ENCODE measurements at regions not wholly inside any gene's neighbourhood (a gene's known extent, or its start where the extent isn't known, plus 50 kb on each side); places are given as distances from the start of the nearest gene placed in this dataset.

DNA sequence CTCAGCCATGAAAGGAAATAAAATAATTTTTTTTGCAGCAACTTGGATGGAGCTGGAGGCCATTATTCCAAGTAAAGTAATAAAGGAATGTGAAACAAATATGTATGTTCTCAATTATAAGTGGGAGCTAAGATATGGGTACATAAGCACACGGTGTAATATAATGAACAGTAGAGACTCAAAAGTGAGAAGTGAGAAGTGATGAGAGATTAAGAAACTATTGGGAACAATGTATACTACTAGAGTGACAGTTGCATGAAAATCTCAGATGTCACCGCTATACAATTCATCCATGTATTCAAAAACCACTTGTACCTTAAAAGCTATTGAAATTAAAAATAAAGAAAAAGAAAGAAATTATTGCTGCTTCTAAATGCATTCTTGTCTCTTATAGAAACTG is 182.9 kb upstream of the TACR3 start:
- H3K4me2 ChIP-seq (ENCODE audit: low read length), result no peak overlapping the region
- H3K4me3 ChIP-seq (ENCODE audit: low read depth, low read length, poor library complexity, severe bottlenecking), result no peak overlapping the region
- no peaks in the 10 kb centered on the region for H3K79me2 ChIP-seq (ENCODE audit: insufficient read depth, low read length)
- H3K27ac ChIP-seq (ENCODE audit: low read depth, low read length, poor library complexity, severe bottlenecking), result no peak overlapping the region
- no peaks in the 10 kb centered on the region for H4K20me1 ChIP-seq (ENCODE audit: insufficient read depth, low read length)
- no peaks in the 10 kb centered on the region for H3K36me3 ChIP-seq (ENCODE audit: insufficient read depth, low read length)
- no peaks in the 10 kb centered on the region for H3K9me3 ChIP-seq (ENCODE audit: low read length)
- H3K9me2 ChIP-seq (ENCODE audit: low read depth, low read length), result no peaks in the 10 kb centered on the region
- TF ChIP-seq, protein P1, sequence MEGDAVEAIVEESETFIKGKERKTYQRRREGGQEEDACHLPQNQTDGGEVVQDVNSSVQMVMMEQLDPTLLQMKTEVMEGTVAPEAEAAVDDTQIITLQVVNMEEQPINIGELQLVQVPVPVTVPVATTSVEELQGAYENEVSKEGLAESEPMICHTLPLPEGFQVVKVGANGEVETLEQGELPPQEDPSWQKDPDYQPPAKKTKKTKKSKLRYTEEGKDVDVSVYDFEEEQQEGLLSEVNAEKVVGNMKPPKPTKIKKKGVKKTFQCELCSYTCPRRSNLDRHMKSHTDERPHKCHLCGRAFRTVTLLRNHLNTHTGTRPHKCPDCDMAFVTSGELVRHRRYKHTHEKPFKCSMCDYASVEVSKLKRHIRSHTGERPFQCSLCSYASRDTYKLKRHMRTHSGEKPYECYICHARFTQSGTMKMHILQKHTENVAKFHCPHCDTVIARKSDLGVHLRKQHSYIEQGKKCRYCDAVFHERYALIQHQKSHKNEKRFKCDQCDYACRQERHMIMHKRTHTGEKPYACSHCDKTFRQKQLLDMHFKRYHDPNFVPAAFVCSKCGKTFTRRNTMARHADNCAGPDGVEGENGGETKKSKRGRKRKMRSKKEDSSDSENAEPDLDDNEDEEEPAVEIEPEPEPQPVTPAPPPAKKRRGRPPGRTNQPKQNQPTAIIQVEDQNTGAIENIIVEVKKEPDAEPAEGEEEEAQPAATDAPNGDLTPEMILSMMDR (IDR thresholded peaks at IDR 0.05; ENCODE audit: low read length), result no peak
- H3K9ac ChIP-seq (ENCODE audit: low read length), result no peak overlapping the region
- H2AFZ ChIP-seq (ENCODE audit: low read length), result no peak overlapping the region
- H3K4me1 ChIP-seq (ENCODE audit: insufficient read depth, low read length, severe bottlenecking), result no peaks in the 10 kb centered on the region
- H3K27me3 ChIP-seq (ENCODE audit: insufficient read depth, low read length), result no peaks in the 10 kb centered on the region
- H3F3A ChIP-seq (ENCODE audit: insufficient read depth, low read length), result no peaks in the 10 kb centered on the region

DNA sequence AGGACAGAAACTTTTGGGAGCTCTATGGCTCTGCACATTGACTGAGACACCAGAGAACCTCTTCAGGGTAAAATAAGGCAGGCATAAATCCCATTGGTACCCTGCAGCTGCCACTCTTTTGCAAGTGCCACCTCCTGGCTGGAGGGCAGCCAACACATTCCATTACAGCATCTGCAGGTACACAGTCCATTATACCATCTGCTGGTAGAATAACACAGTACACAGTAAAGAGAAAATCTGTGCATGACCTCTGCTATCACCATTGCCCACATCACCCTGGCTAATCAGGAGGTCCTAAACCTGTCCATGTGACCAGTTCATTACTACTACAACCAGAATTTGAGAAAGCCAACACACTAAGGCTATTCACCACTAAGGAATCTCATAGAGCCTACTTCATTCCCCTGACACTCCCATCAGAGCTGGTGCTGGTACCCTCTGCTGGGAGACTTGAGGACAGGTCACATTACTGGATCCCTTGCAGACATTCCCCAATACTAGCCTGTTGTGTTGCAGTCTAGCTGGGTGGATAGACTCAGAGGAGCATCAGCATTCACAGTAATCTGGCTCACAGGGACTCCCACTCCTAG is 176.2 kb upstream of the TACR3 start:
- H3K27ac ChIP-seq (ENCODE audit: low read depth, low read length, poor library complexity, severe bottlenecking), result no peak overlapping the region
- H3K9me2 ChIP-seq (ENCODE audit: low read depth, low read length), result no peaks in the 10 kb centered on the region
- H3K9me3 ChIP-seq (ENCODE audit: low read length), result no peaks in the 10 kb centered on the region
- no peaks in the 10 kb centered on the region for H3F3A ChIP-seq (ENCODE audit: insufficient read depth, low read length)
- no peak overlapping the region for H2AFZ ChIP-seq (ENCODE audit: low read length)
- H3K4me3 ChIP-seq (ENCODE audit: low read depth, low read length, poor library complexity, severe bottlenecking), result no peak overlapping the region
- no peaks in the 10 kb centered on the region for H3K27me3 ChIP-seq (ENCODE audit: insufficient read depth, low read length)
- H3K4me1 ChIP-seq (ENCODE audit: insufficient read depth, low read length, severe bottlenecking), result no peaks in the 10 kb centered on the region
- H3K4me2 ChIP-seq (ENCODE audit: low read length), result no peak overlapping the region
- H3K36me3 ChIP-seq (ENCODE audit: insufficient read depth, low read length), result no peaks in the 10 kb centered on the region
- no peaks in the 10 kb centered on the region for H4K20me1 ChIP-seq (ENCODE audit: insufficient read depth, low read length)
- TF ChIP-seq EZH2 (IDR thresholded peaks at IDR 0.05; ENCODE audit: borderline replicate concordance, low read length), result no peak
- TF ChIP-seq, protein P1 (IDR thresholded peaks at IDR 0.05; ENCODE audit: low read length), result no peak
- no peaks in the 10 kb centered on the region for H3K79me2 ChIP-seq (ENCODE audit: insufficient read depth, low read length)
- no peak overlapping the region for H3K9ac ChIP-seq (ENCODE audit: low read length)

DNA sequence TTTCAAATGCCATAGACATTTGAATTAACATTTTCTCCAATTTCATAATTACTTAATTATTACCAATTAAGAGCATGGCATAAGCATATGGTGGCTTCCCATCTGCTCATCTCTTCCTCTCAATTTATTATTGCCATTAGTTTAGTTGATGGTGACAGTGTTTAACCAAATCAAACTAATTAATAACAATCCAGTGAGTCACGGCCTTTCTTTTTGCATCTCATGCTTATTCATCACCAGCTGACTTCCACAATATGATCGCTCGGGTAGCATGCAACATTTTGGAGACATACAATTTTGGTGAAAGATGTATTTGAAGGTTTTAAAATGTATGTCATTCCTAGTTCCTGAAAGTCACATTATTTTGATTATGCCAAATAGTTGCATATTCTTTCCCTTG is 172.8 kb upstream of the TACR3 start:
- Histone ChIP-seq H2AFZ (ENCODE audit: low read length) (no peak overlapping the region), H3K9ac (ENCODE audit: low read length) (no peak overlapping the region)

More for the DNA sequence above, 172.8 kb upstream of the TACR3 start:
- no peaks in the 10 kb centered on the region for H3K4me1 ChIP-seq (ENCODE audit: insufficient read depth, low read length, severe bottlenecking)
- no peaks in the 10 kb centered on the region for H3K9me3 ChIP-seq (ENCODE audit: low read length)
- H3K4me3 ChIP-seq (ENCODE audit: low read depth, low read length, poor library complexity, severe bottlenecking), result no peak overlapping the region
- no peaks in the 10 kb centered on the region for H3K36me3 ChIP-seq (ENCODE audit: insufficient read depth, low read length)
- no peaks in the 10 kb centered on the region for H4K20me1 ChIP-seq (ENCODE audit: insufficient read depth, low read length)
- H3K27ac ChIP-seq (ENCODE audit: low read depth, low read length, poor library complexity, severe bottlenecking), result no peak overlapping the region
- H3K9me2 ChIP-seq (ENCODE audit: low read depth, low read length), result no peaks in the 10 kb centered on the region
- H3K79me2 ChIP-seq (ENCODE audit: insufficient read depth, low read length), result no peaks in the 10 kb centered on the region
- no peak for TF ChIP-seq EZH2 (IDR thresholded peaks at IDR 0.05; ENCODE audit: borderline replicate concordance, low read length)
- TF ChIP-seq, protein P1 (IDR thresholded peaks at IDR 0.05; ENCODE audit: low read length), result no peak
- H3K4me2 ChIP-seq (ENCODE audit: low read length), result no peak overlapping the region
- H3F3A ChIP-seq (ENCODE audit: insufficient read depth, low read length), result no peaks in the 10 kb centered on the region
- H3K27me3 ChIP-seq (ENCODE audit: insufficient read depth, low read length), result no peaks in the 10 kb centered on the region

All from OCI-LY1 (cell line).